ENCODE measurements at regions not wholly inside any gene's neighbourhood (a gene's known extent, or its start where the extent isn't known, plus 50 kb on each side); places are given as distances from the start of the nearest gene placed in this dataset.

GRCh38 chr12:105987685-105988035 lies 151.1 kb downstream of the NUAK1 start:
- Histone ChIP-seq H3K9me3 (ENCODE audit: low read length) (no peaks in the 10 kb centered on the region), H3K4me1 (ENCODE audit: insufficient read depth, low read length, severe bottlenecking) (no peaks in the 10 kb centered on the region), H3K79me2 (ENCODE audit: insufficient read depth, low read length) (no peaks in the 10 kb centered on the region), H4K20me1 (ENCODE audit: insufficient read depth, low read length) (no peaks in the 10 kb centered on the region), H2AFZ (ENCODE audit: low read length) (no peak overlapping the region), H3K4me2 (ENCODE audit: low read length) (no peak overlapping the region), H3F3A (ENCODE audit: insufficient read depth, low read length) (no peaks in the 10 kb centered on the region), H3K9ac (ENCODE audit: low read length) (no peak overlapping the region), H3K27me3 (ENCODE audit: insufficient read depth, low read length) (no peaks in the 10 kb centered on the region), H3K9me2 (ENCODE audit: low read depth, low read length) (no peaks in the 10 kb centered on the region), H3K27ac (ENCODE audit: low read depth, low read length, poor library complexity, severe bottlenecking) (no peak overlapping the region), H3K4me3 (ENCODE audit: low read depth, low read length, poor library complexity, severe bottlenecking) (no peak overlapping the region), H3K36me3 (ENCODE audit: insufficient read depth, low read length) (no peaks in the 10 kb centered on the region)
- no peak for TF ChIP-seq EZH2 (IDR thresholded peaks at IDR 0.05; ENCODE audit: borderline replicate concordance, low read length)

- no peak overlapping the region for H3K27ac ChIP-seq (ENCODE audit: low read depth, low read length, poor library complexity, severe bottlenecking)
- no peak for TF ChIP-seq CTCF (IDR thresholded peaks at IDR 0.05; ENCODE audit: low read length)
- TF ChIP-seq EZH2 (IDR thresholded peaks at IDR 0.05; ENCODE audit: borderline replicate concordance, low read length) = no peak
- no peaks in the 10 kb centered on the region for H3K4me1 ChIP-seq (ENCODE audit: insufficient read depth, low read length, severe bottlenecking)
- no peaks in the 10 kb centered on the region for H4K20me1 ChIP-seq (ENCODE audit: insufficient read depth, low read length)
- H2AFZ ChIP-seq (ENCODE audit: low read length) = no peak overlapping the region
- H3K36me3 ChIP-seq (ENCODE audit: insufficient read depth, low read length) = no peaks in the 10 kb centered on the region
- no peaks in the 10 kb centered on the region for H3K9me2 ChIP-seq (ENCODE audit: low read depth, low read length)
- no peak overlapping the region for H3K9ac ChIP-seq (ENCODE audit: low read length)
- H3F3A ChIP-seq (ENCODE audit: insufficient read depth, low read length) = no peaks in the 10 kb centered on the region
- no peak overlapping the region for H3K4me2 ChIP-seq (ENCODE audit: low read length)
- no peaks in the 10 kb centered on the region for H3K27me3 ChIP-seq (ENCODE audit: insufficient read depth, low read length)
- no peak overlapping the region for H3K4me3 ChIP-seq (ENCODE audit: low read depth, low read length, poor library complexity, severe bottlenecking)
- H3K79me2 ChIP-seq (ENCODE audit: insufficient read depth, low read length) = no peaks in the 10 kb centered on the region
- no peaks in the 10 kb centered on the region for H3K9me3 ChIP-seq (ENCODE audit: low read length)
Observed at GRCh38 chr12:105992849-105993740, 145.7 kb downstream of the NUAK1 start.

GRCh38 chr12:105993766-105994555 lies 144.8 kb downstream of the NUAK1 start:
- H3K4me2 ChIP-seq (ENCODE audit: low read length) = no peak overlapping the region
- no peaks in the 10 kb centered on the region for H3K36me3 ChIP-seq (ENCODE audit: insufficient read depth, low read length)
- no peak overlapping the region for H3K9ac ChIP-seq (ENCODE audit: low read length)
- H3K9me3 ChIP-seq (ENCODE audit: low read length) = no peaks in the 10 kb centered on the region
- TF ChIP-seq EZH2 (IDR thresholded peaks at IDR 0.05; ENCODE audit: borderline replicate concordance, low read length) (no peak), CTCF (IDR thresholded peaks at IDR 0.05; ENCODE audit: low read length) (no peak)
- no peaks in the 10 kb centered on the region for H3K9me2 ChIP-seq (ENCODE audit: low read depth, low read length)
- H3K4me1 ChIP-seq (ENCODE audit: insufficient read depth, low read length, severe bottlenecking) = no peaks in the 10 kb centered on the region
- H3K79me2 ChIP-seq (ENCODE audit: insufficient read depth, low read length) = no peaks in the 10 kb centered on the region
- no peak overlapping the region for H3K27ac ChIP-seq (ENCODE audit: low read depth, low read length, poor library complexity, severe bottlenecking)
- no peak overlapping the region for H3K4me3 ChIP-seq (ENCODE audit: low read depth, low read length, poor library complexity, severe bottlenecking)
- H3F3A ChIP-seq (ENCODE audit: insufficient read depth, low read length) = no peaks in the 10 kb centered on the region
- no peak overlapping the region for H2AFZ ChIP-seq (ENCODE audit: low read length)
- H4K20me1 ChIP-seq (ENCODE audit: insufficient read depth, low read length) = no peaks in the 10 kb centered on the region
- no peaks in the 10 kb centered on the region for H3K27me3 ChIP-seq (ENCODE audit: insufficient read depth, low read length)

All from OCI-LY1 (cell line).